ENCODE measurements at regions not wholly inside any gene's neighbourhood (a gene's known extent, or its start where the extent isn't known, plus 50 kb on each side); places are given as distances from the start of the nearest gene placed in this dataset.

- Histone ChIP-seq H3K36me3 (no peaks in the 10 kb centered on the region), H3K27ac (no peak overlapping the region), H3K27me3 (peaks cover 0 to 10% (median 0%) of the 10 kb centered on the region in 4 donors), H3K4me1 (no peaks in the 10 kb centered on the region), H3K9me3 (no peaks in the 10 kb centered on the region), H3K4me3 (no peak overlapping the region)
- no peak for DNase-seq
- TF ChIP-seq, protein P1, sequence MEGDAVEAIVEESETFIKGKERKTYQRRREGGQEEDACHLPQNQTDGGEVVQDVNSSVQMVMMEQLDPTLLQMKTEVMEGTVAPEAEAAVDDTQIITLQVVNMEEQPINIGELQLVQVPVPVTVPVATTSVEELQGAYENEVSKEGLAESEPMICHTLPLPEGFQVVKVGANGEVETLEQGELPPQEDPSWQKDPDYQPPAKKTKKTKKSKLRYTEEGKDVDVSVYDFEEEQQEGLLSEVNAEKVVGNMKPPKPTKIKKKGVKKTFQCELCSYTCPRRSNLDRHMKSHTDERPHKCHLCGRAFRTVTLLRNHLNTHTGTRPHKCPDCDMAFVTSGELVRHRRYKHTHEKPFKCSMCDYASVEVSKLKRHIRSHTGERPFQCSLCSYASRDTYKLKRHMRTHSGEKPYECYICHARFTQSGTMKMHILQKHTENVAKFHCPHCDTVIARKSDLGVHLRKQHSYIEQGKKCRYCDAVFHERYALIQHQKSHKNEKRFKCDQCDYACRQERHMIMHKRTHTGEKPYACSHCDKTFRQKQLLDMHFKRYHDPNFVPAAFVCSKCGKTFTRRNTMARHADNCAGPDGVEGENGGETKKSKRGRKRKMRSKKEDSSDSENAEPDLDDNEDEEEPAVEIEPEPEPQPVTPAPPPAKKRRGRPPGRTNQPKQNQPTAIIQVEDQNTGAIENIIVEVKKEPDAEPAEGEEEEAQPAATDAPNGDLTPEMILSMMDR (IDR thresholded peaks at IDR 0.05): no peak
- TF ChIP-seq POLR2A (IDR thresholded peaks at IDR 0.05): no peak
- WGBS, 2 donors: 18 to 31% methylated on average over 1 of the region's 1 CpG
- intact Hi-C loops (cut with DNase I): no loop called here
These were observed 59.1 kb upstream of the CEACAM8 start for GRCh38 chr19:42653841-42654240.

- Histone ChIP-seq H3K27ac (no peak overlapping the region), H3K4me3 (no peak overlapping the region), H3K27me3 (peaks cover 0 to 10% (median 0%) of the 10 kb centered on the region in 4 donors), H3K36me3 (no peaks in the 10 kb centered on the region), H3K4me1 (no peaks in the 10 kb centered on the region), H3K9me3 (no peaks in the 10 kb centered on the region)
- DNase-seq: no peak
- 67 to 71% methylated on average over 7 to 8 of the region's 8 CpGs for WGBS, 2 donors
- intact Hi-C loops (cut with DNase I): no loop called here
- TF ChIP-seq, protein P1 (IDR thresholded peaks at IDR 0.05): no peak
- no peak for TF ChIP-seq POLR2A (IDR thresholded peaks at IDR 0.05)
These were observed 57.3 kb upstream of the CEACAM8 start for GRCh38 chr19:42652021-42652420.

All from esophagus squamous epithelium (tissue), 5 donors.